HEK293 (cell line): ENCODE measurements at regions not wholly inside any gene's neighbourhood (a gene's known extent, or its start where the extent isn't known, plus 50 kb on each side); places are given as distances from the start of the nearest gene placed in this dataset.

Experiments used
- CTCF ChIA-PET: fragments of 350-600 bp; formaldehyde crosslinking; extraction: SDS; loops from one replicate; lab custom pipeline; 2021; ENCODE audit warnings: antibody characterized with exemption; lab: Yijun Ruan, JAX
- POLR2A ChIA-PET: fragments of 300-600 bp; formaldehyde crosslinking; extraction: SDS; loops from one replicate; lab custom pipeline; 2020; ENCODE audit warnings: antibody characterized with exemption, inconsistent platforms; lab: Yijun Ruan, JAX
- H3K27ac ChIP-seq: fragments of 200-500 bp; sonication (Bioruptor generic); 2 replicates; pipeline ENCODE4 v1.5.1; 2014; ENCODE audit warnings: low read depth, low read length, control low read depth, inconsistent platforms; ENCODE audit errors: extremely low read depth
- H3K36me3 ChIP-seq, 2 experiments: fragments of 200-500 bp in 1 of 2; sonication (Bioruptor generic) in 1 of 2; 1 replicate in 1 of 2; 2 replicates in 1 of 2; pipeline ENCODE4 v1.5.1; 2014 to 2017; ENCODE audit warnings: inconsistent platforms in 2 of 2, low read length in 2 of 2; ENCODE audit not compliant: control insufficient read depth in 2 of 2, insufficient read depth in 1 of 2
- H3K4me1 ChIP-seq: fragments of 200-500 bp; sonication (Bioruptor generic); 2 replicates; pipeline ENCODE4 v1.5.1; 2014; ENCODE audit warnings: mild to moderate bottlenecking, low read length, inconsistent platforms; ENCODE audit not compliant: control insufficient read depth, insufficient read depth
- H3K4me3 ChIP-seq: 2 replicates; pipeline ENCODE4 v1.5.1; 2011; ENCODE audit warnings: low read depth, mild to moderate bottlenecking, control low read depth, low read length, moderate library complexity
- H3K9me3 ChIP-seq: fragments of 200-500 bp; sonication (Bioruptor generic); 2 replicates; pipeline ENCODE4 v1.5.1; 2014; ENCODE audit warnings: low read depth, low read length, inconsistent platforms; ENCODE audit not compliant: control insufficient read depth, insufficient read depth
- GFI1B ChIP-seq: fragments of 450-650 bp; formaldehyde crosslinking; IDR thresholded peaks from 2 replicates; pipeline ENCODE4 v1.5.1; 2016; ENCODE audit warnings: missing biosample characterization, missing genetic modification characterization
- HOXA7 ChIP-seq: sonication (generic); formaldehyde crosslinking; IDR thresholded peaks from 2 replicates; pipeline ENCODE4 v1.8.1; 2022; ENCODE audit warnings: missing genetic modification reagents, borderline replicate concordance
- PBX3 ChIP-seq: sonication (generic); formaldehyde crosslinking; IDR thresholded peaks from 2 replicates; pipeline ENCODE4 v1.8.1; 2022; ENCODE audit warnings: mild to moderate bottlenecking, moderate library complexity, missing genetic modification reagents
- PRDM4 ChIP-seq: fragments of 450-650 bp; formaldehyde crosslinking; IDR thresholded peaks from 2 replicates; pipeline ENCODE4 v1.5.1; 2017; ENCODE audit warnings: missing biosample characterization, missing genetic modification characterization
- SALL2 ChIP-seq: fragments of 450-650 bp; formaldehyde crosslinking; IDR thresholded peaks from 2 replicates; pipeline ENCODE4 v1.5.0; 2017; ENCODE audit warnings: missing biosample characterization, mild to moderate bottlenecking, missing genetic modification characterization, borderline replicate concordance
- YY2 ChIP-seq: fragments of 450-650 bp; formaldehyde crosslinking; IDR thresholded peaks from 2 replicates; pipeline ENCODE4 v1.5.1; 2016; ENCODE audit warnings: missing biosample characterization, missing genetic modification characterization
- ZBTB17 ChIP-seq: fragments of 450-650 bp; formaldehyde crosslinking; IDR thresholded peaks from 2 replicates; pipeline ENCODE4 v1.5.1; 2016; ENCODE audit warnings: missing biosample characterization, missing genetic modification characterization
- ZBTB48 ChIP-seq: fragments of 450-650 bp; formaldehyde crosslinking; IDR thresholded peaks from 2 replicates; pipeline ENCODE4 v1.5.1; 2016; ENCODE audit warnings: missing biosample characterization, missing genetic modification characterization
- ZNF24 ChIP-seq: fragments of 450-650 bp; formaldehyde crosslinking; IDR thresholded peaks from 2 replicates; pipeline ENCODE4 v1.5.1; 2016; ENCODE audit warnings: missing biosample characterization, missing genetic modification characterization
- ZNF324 ChIP-seq: fragments of 450-650 bp; formaldehyde crosslinking; IDR thresholded peaks from 2 replicates; pipeline ENCODE4 v1.5.1; 2016; ENCODE audit warnings: missing biosample characterization, missing genetic modification characterization
- ZNF510 ChIP-seq: fragments of 450-650 bp; formaldehyde crosslinking; IDR thresholded peaks from 2 replicates; pipeline ENCODE4 v1.5.1; 2018; ENCODE audit warnings: mild to moderate bottlenecking, missing genetic modification characterization, missing biosample characterization; ENCODE audit not compliant: insufficient replicate concordance
- ZNF596 ChIP-seq: fragments of 450-650 bp; IDR thresholded peaks from 2 replicates; pipeline ENCODE4 v1.5.0; 2018; ENCODE audit warnings: missing biosample characterization, mild to moderate bottlenecking, missing genetic modification characterization, moderate library complexity
- ZNF76 ChIP-seq: fragments of 450-650 bp; formaldehyde crosslinking; IDR thresholded peaks from 2 replicates; pipeline ENCODE4; 2016; ENCODE audit warnings: low read depth, missing biosample characterization, missing genetic modification characterization, borderline replicate concordance
- ZXDB ChIP-seq: fragments of 450-650 bp; formaldehyde crosslinking; IDR thresholded peaks from 2 replicates; pipeline ENCODE4 v1.5.1; 2016; ENCODE audit warnings: missing biosample characterization, missing genetic modification characterization
- TF ChIP-seq, protein P1 (sequence below): fragments of 450-650 bp; formaldehyde crosslinking; IDR thresholded peaks from 2 replicates; pipeline ENCODE4 v1.5.1; 2016; ENCODE audit warnings: missing biosample characterization, missing genetic modification characterization
- TF ChIP-seq, protein P2 (sequence below): fragments of 450-650 bp; formaldehyde crosslinking; IDR thresholded peaks from 2 replicates; pipeline ENCODE4 v1.5.1; 2016; ENCODE audit warnings: missing biosample characterization, missing genetic modification characterization
- TF ChIP-seq, protein P3 (sequence below): fragments of 450-650 bp; formaldehyde crosslinking; IDR thresholded peaks from 2 replicates; pipeline ENCODE4 v1.5.1; 2016; ENCODE audit warnings: missing biosample characterization, missing genetic modification characterization
- TF ChIP-seq, protein P4 (sequence below): fragments of 450-650 bp; formaldehyde crosslinking; IDR thresholded peaks from 2 replicates; pipeline ENCODE4 v1.5.1; 2017; ENCODE audit warnings: missing biosample characterization, missing genetic modification characterization
- TF ChIP-seq, protein P5 (sequence below): IDR thresholded peaks from 2 replicates; pipeline ENCODE4 v1.6.1; 2011; ENCODE audit warnings: mild to moderate bottlenecking, low read depth, low read length, borderline replicate concordance

DNA sequence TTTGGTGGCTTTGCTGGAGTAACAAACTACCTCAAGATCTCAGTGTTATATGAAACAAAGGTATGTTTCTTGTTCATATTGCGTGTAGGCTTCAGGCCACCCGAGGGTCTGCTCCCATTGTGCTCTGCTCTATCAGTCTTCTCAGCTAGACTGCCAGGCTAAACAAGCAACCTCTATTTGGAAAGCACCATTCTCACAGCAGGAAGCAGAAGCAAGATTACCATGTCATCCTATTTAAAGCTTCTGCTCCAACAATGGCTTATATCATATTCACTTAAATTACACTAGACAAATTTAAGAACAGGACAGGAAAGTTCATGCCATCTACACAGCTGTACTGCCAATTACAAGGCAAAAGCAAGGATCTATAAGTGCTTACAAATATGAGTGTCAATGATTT, 385.8 kb downstream of the PPARGC1A start:
- POLR2A ChIA-PET: no interaction called here
- Histone ChIP-seq H3K36me3 (no peaks in the 10 kb centered on the region), H3K4me1 (no peaks in the 10 kb centered on the region), H3K9me3 (no peaks in the 10 kb centered on the region), H3K27ac (no peak overlapping the region), H3K4me3 (no peak overlapping the region)
- TF ChIP-seq ZBTB48 (no peak), SALL2 (tag by site-specific recombination) (no peak), YY2 (tag by site-specific recombination) (no peak), ZXDB (tag by site-specific recombination) (no peak), ZNF76 (tag by site-specific recombination) (no peak), PRDM4 (tag by site-specific recombination) (no peak), ZBTB17 (tag by site-specific recombination) (no peak), HOXA7 (no peak), ZNF596 (tag by site-specific recombination) (no peak), GFI1B (tag by site-specific recombination) (no peak), ZNF324 (tag by site-specific recombination) (no peak), ZNF24 (tag by site-specific recombination) (no peak), PBX3 (no peak), ZNF510 (tag by site-specific recombination) (no peak)
- TF ChIP-seq, protein P1, sequence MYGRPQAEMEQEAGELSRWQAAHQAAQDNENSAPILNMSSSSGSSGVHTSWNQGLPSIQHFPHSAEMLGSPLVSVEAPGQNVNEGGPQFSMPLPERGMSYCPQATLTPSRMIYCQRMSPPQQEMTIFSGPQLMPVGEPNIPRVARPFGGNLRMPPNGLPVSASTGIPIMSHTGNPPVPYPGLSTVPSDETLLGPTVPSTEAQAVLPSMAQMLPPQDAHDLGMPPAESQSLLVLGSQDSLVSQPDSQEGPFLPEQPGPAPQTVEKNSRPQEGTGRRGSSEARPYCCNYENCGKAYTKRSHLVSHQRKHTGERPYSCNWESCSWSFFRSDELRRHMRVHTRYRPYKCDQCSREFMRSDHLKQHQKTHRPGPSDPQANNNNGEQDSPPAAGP: no peak
- TF ChIP-seq, protein P2, sequence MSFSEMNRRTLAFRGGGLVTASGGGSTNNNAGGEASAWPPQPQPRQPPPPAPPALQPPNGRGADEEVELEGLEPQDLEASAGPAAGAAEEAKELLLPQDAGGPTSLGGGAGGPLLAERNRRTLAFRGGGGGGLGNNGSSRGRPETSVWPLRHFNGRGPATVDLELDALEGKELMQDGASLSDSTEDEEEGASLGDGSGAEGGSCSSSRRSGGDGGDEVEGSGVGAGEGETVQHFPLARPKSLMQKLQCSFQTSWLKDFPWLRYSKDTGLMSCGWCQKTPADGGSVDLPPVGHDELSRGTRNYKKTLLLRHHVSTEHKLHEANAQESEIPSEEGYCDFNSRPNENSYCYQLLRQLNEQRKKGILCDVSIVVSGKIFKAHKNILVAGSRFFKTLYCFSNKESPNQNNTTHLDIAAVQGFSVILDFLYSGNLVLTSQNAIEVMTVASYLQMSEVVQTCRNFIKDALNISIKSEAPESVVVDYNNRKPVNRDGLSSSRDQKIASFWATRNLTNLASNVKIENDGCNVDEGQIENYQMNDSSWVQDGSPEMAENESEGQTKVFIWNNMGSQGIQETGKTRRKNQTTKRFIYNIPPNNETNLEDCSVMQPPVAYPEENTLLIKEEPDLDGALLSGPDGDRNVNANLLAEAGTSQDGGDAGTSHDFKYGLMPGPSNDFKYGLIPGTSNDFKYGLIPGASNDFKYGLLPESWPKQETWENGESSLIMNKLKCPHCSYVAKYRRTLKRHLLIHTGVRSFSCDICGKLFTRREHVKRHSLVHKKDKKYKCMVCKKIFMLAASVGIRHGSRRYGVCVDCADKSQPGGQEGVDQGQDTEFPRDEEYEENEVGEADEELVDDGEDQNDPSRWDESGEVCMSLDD (tag by site-specific recombination): no peak
- TF ChIP-seq, protein P3, sequence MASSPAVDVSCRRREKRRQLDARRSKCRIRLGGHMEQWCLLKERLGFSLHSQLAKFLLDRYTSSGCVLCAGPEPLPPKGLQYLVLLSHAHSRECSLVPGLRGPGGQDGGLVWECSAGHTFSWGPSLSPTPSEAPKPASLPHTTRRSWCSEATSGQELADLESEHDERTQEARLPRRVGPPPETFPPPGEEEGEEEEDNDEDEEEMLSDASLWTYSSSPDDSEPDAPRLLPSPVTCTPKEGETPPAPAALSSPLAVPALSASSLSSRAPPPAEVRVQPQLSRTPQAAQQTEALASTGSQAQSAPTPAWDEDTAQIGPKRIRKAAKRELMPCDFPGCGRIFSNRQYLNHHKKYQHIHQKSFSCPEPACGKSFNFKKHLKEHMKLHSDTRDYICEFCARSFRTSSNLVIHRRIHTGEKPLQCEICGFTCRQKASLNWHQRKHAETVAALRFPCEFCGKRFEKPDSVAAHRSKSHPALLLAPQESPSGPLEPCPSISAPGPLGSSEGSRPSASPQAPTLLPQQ (tag by site-specific recombination): no peak
- TF ChIP-seq, protein P4, sequence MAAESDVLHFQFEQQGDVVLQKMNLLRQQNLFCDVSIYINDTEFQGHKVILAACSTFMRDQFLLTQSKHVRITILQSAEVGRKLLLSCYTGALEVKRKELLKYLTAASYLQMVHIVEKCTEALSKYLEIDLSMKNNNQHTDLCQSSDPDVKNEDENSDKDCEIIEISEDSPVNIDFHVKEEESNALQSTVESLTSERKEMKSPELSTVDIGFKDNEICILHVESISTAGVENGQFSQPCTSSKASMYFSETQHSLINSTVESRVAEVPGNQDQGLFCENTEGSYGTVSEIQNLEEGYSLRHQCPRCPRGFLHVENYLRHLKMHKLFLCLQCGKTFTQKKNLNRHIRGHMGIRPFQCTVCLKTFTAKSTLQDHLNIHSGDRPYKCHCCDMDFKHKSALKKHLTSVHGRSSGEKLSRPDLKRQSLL: no peak
- TF ChIP-seq, protein P5, sequence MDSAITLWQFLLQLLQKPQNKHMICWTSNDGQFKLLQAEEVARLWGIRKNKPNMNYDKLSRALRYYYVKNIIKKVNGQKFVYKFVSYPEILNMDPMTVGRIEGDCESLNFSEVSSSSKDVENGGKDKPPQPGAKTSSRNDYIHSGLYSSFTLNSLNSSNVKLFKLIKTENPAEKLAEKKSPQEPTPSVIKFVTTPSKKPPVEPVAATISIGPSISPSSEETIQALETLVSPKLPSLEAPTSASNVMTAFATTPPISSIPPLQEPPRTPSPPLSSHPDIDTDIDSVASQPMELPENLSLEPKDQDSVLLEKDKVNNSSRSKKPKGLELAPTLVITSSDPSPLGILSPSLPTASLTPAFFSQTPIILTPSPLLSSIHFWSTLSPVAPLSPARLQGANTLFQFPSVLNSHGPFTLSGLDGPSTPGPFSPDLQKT: no peak
- CTCF ChIA-PET: no interaction called here
